Activated naive CD4-positive, alpha-beta T cell treated with anti-CD3 and anti-CD28 coated beads for 36 hours (primary cell): ENCODE measurements at regions not wholly inside any gene's neighbourhood (a gene's known extent, or its start where the extent isn't known, plus 50 kb on each side); places are given as distances from the start of the nearest gene placed in this dataset.

Experiments
- CTCF ChIA-PET: fragments of 350-600 bp; sonication (Branson Sonifier 250); formaldehyde crosslinking; loops from one replicate; lab custom pipeline; 2021; ENCODE audit warnings: antibody characterized with exemption; lab: Charles Lee
- DNase-seq: peaks from one replicate; pipeline ENCODE4 v3.0.0-alpha.2; 2020
- H3K27ac Mint-ChIP-seq: one replicate; pipeline ENCODE4 v1.8.0; 2021; ENCODE audit warnings: mild to moderate bottlenecking, mixed read lengths
- H3K27me3 Mint-ChIP-seq: one replicate; pipeline ENCODE4 v1.8.0; 2021; ENCODE audit warnings: low read depth, mixed read lengths
- H3K36me3 Mint-ChIP-seq: one replicate; pipeline ENCODE4 v1.8.0; 2021; ENCODE audit warnings: low read depth, mixed read lengths
- H3K4me1 Mint-ChIP-seq: one replicate; pipeline ENCODE4 v1.8.0; 2021; ENCODE audit warnings: low read depth, mixed read lengths
- H3K4me3 Mint-ChIP-seq: one replicate; pipeline ENCODE4 v1.8.0; 2021; ENCODE audit warnings: mild to moderate bottlenecking, moderate library complexity, mixed read lengths
- H3K9me3 Mint-ChIP-seq: one replicate; pipeline ENCODE4 v1.8.0; 2021; ENCODE audit warnings: mixed read lengths
- intact Hi-C: fragments of 100-400 bp; cut with micrococcal nuclease; formaldehyde crosslinking; loops from one replicate; pipeline ENCODE4 v1.15.1; 2023

DNA sequence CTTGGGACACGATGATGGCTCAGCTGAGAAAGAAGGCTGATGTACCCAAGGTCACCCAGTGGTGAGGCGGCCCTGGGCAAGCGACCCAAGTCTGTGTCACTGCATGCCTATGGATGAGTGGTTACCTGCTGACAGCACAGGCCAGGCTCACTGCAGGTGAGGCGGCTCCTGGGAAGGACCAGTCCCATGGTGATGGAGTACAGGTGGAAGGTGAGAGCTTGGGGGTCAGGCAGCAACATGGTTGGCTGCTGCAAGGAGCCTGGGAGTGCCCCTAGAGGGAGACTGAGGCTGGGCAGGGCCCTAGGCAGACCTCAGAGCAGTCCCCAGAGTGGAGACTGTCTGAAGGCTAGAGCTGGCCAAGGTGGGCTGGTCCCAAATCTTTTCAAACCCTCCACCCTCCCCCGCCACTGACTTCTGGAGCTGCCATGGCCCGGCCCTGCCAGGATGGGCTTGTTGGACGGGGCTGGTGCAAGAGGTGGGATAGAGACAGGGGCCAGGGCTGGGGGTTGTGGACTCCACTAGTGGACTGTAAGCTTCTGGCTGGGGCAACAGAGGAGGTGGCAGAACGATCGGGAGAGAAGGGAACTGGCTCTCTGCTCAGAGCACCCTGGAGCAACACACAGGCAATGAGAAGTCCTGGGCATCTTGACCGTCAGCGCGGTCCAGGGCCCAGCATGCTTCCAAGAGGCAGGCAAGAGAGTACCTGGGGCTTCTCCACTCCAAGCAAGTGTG, 72.5 kb upstream of the SLC6A11 start:
- Mint-ChIP-seq H3K36me3 (no peaks in the 10 kb centered on the region), H3K9me3 (no peaks in the 10 kb centered on the region), H3K27ac (no peak overlapping the region), H3K4me1 (peaks cover 7% of the 10 kb centered on the region), H3K27me3 (peaks cover 13% of the 10 kb centered on the region), H3K4me3 (no peak overlapping the region)
- CTCF ChIA-PET, result no interaction called here
- intact Hi-C loops, result no loop called here
- no peak for DNase-seq

DNA sequence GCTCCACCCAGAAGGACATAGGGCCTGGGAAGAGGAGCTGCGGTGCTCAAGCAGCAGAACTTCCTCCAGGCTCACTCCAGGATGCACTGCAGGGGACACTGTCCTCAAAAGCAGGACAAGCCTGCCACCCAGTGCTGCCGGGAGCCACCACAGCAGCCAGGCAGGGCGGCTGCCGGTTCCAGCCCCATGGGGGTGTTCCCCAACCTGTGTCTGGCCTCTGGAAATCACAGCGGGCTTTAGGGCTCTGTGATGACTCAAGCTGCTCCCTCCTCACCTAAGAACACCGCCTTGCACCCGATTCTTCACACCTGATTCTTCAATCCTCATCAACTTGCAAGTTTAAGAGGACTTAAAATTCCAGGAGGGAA, 71.9 kb upstream of the SLC6A11 start:
- Mint-ChIP-seq H3K4me3 (no peak overlapping the region), H3K27me3 (peaks cover 10% of the 10 kb centered on the region), H3K36me3 (no peaks in the 10 kb centered on the region), H3K9me3 (no peaks in the 10 kb centered on the region), H3K4me1 (peaks cover 1% of the 10 kb centered on the region), H3K27ac (no peak overlapping the region)
- intact Hi-C loops, result no loop called here
- CTCF ChIA-PET, result no interaction called here
- peak; percentile 47 for DNase-seq

DNA sequence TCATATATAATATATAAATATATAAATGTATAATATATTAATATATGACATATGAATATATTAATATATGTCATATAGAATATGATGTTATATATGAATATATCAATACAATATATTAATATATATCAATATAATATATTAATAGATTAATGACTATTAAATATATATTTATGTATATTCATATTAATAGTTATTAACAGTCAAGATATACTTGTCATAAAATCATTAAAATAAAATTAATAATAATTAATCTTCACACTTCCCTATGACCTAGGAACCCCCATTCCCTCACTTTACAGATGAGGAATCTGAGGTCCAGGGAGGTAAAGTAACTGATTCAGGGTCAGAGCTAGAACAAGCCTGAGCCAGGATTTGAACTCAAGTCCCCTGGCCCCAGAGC, 70.6 kb upstream of the SLC6A11 start:
- no peak overlapping the region for H3K4me3 Mint-ChIP-seq
- no peak for DNase-seq
- no peaks in the 10 kb centered on the region for H3K36me3 Mint-ChIP-seq
- no peaks in the 10 kb centered on the region for H3K9me3 Mint-ChIP-seq
- intact Hi-C loops, result no loop called here
- no peaks in the 10 kb centered on the region for H3K4me1 Mint-ChIP-seq
- no peak overlapping the region for H3K27ac Mint-ChIP-seq
- peaks cover 5% of the 10 kb centered on the region for H3K27me3 Mint-ChIP-seq
- CTCF ChIA-PET, result no interaction called here

DNA sequence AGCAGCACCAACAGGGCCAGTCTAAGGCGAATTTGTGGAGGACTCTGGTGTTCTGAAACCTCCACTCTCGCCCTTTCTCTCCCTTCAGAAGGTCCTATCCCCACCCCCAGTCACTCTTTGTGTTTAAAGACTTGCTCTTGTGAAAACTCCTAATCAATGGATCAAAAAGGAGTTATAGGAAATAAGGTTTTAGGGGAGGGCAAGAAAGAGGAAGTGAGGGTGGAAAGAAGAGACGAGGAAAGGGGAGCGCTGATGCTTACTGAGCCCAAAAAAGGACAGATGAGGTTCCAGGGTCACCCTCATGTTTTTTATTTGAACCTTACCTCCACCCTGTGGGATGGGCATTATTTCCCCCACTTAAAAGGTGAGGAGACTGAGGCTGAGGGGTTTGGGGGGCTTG, 70.0 kb upstream of the SLC6A11 start:
- H3K9me3 Mint-ChIP-seq, result no peaks in the 10 kb centered on the region
- no peaks in the 10 kb centered on the region for H3K4me1 Mint-ChIP-seq
- intact Hi-C loops, result no loop called here
- H3K27me3 Mint-ChIP-seq, result peaks cover 5% of the 10 kb centered on the region
- H3K27ac Mint-ChIP-seq, result no peak overlapping the region
- H3K36me3 Mint-ChIP-seq, result no peaks in the 10 kb centered on the region
- CTCF ChIA-PET, result interaction anchor here (2.6 kb wide), 1 partner anchor 12 kb away, joined by 8 read pairs; no protein-coding TSS in a partner anchor
- DNase-seq, result no peak
- no peak overlapping the region for H3K4me3 Mint-ChIP-seq

DNA sequence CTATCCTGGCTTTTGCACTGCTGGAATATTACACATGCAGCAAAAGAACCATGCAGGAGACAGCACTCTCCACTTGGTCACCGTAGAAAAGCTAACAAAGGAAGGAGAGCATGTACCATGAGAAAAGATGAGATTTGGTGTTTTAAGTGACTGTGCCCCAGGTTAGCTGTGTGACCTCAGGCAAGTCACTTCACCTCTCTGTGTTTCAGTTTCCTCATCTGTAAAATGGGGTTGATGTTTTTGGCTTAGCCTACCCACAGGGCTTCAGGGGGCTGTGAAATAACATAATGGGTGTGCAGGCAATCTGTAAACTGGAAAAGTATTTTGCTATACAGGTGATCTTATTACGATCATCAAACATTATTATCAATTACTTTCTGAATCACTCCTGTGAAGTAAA, 69.3 kb upstream of the SLC6A11 start:
- DNase-seq, result no peak
- intact Hi-C loops, result no loop called here
- no peaks in the 10 kb centered on the region for H3K9me3 Mint-ChIP-seq
- no peaks in the 10 kb centered on the region for H3K36me3 Mint-ChIP-seq
- no peak overlapping the region for H3K4me3 Mint-ChIP-seq
- no peaks in the 10 kb centered on the region for H3K4me1 Mint-ChIP-seq
- peaks cover 5% of the 10 kb centered on the region for H3K27me3 Mint-ChIP-seq
- H3K27ac Mint-ChIP-seq, result no peak overlapping the region
- CTCF ChIA-PET, result interaction anchor here (2.6 kb wide), 1 partner anchor 12 kb away, joined by 8 read pairs; no protein-coding TSS in a partner anchor

DNA sequence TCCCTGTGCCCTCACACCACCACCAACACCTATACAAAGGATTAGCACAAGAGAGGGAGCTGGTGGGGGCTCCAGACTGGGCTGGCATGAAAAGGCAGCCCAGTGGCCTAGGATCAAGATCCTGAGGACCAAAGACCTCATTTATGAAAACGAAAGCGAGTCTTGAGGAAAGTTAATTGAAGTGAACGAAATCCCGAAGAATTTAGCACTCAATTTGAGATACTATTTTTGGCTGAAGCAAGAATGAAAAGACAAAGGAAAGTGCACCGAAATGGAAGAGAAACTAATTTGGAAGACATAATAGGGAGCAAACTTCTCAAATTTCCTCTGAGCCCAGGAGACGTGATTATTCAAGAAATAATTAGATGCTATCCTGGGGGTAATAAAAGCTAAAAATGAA, 68.7 kb upstream of the SLC6A11 start:
- no peak overlapping the region for H3K27ac Mint-ChIP-seq
- CTCF ChIA-PET, result interaction anchor here (2.6 to 3.4 kb wide), 2 partner anchors 8 to 11 kb away, joined by 8 to 16 read pairs; no protein-coding TSS in a partner anchor

DNA sequence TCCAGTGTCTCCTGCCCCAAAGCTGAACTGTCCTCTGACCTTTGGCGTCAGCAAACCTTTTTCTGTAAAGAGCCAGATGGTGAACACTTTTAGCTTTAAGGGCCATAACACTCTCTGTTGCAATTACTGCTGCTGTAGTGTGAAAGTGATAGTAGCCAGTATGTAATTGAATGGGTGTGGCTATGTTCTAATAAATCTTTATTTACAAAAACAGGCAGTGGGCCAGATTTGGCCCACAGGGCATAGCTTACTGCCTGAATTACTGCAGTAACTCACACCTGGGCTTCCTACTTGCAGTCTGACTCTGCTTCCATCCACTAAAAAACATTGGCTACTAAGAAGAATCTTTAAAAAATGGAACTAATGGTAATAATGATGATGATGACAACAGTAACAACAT, 68.0 kb upstream of the SLC6A11 start:
- no peak for DNase-seq
- Mint-ChIP-seq H3K4me1 (no peaks in the 10 kb centered on the region), H3K27me3 (peaks cover 5% of the 10 kb centered on the region), H3K36me3 (no peaks in the 10 kb centered on the region), H3K9me3 (no peaks in the 10 kb centered on the region), H3K27ac (no peak overlapping the region), H3K4me3 (no peak overlapping the region)
- intact Hi-C loops, result no loop called here
- CTCF ChIA-PET, result interaction anchor here (2.6 to 3.4 kb wide), 2 partner anchors 9 to 10 kb away, joined by 8 to 16 read pairs; no protein-coding TSS in a partner anchor

More for the DNA sequence above, 68.7 kb upstream of the SLC6A11 start:
- intact Hi-C loops, result no loop called here
- H3K36me3 Mint-ChIP-seq, result no peaks in the 10 kb centered on the region
- H3K4me1 Mint-ChIP-seq, result no peaks in the 10 kb centered on the region
- H3K4me3 Mint-ChIP-seq, result no peak overlapping the region
- no peak for DNase-seq
- no peaks in the 10 kb centered on the region for H3K9me3 Mint-ChIP-seq
- peaks cover 5% of the 10 kb centered on the region for H3K27me3 Mint-ChIP-seq

DNA sequence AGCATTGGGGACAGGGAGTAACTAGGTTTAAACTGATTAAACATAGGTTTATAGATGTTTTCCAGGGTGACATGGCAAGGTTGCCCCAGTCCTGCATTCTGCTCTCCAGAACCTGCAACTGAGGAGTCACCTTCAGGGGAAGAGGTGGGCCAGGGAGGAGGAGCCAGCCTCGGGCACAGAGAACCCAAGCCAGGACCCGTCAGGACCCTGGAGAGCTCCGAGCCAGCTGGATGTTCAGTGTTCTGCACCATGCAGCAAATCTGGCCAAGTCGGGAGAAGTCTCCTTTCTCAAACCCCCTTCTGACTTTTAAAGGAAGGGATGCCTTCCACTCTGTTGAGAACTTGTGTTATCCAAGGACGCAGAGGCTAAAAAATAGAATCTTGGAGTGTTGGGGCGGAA, 62.1 kb upstream of the SLC6A11 start:
- CTCF ChIA-PET, result interaction anchor here (1.5 kb wide), 1 partner anchor 190 kb away, joined by 3 read pairs; no protein-coding TSS in a partner anchor
- Mint-ChIP-seq H3K4me3 (no peak overlapping the region), H3K27ac (no peak overlapping the region), H3K4me1 (peaks cover 6% of the 10 kb centered on the region), H3K36me3 (no peaks in the 10 kb centered on the region), H3K27me3 (peaks cover 22% of the 10 kb centered on the region), H3K9me3 (no peaks in the 10 kb centered on the region)
- intact Hi-C loops, result loop anchor here (5.0 to 10.0 kb wide), 2 partner anchors 292 to 581 kb away; no protein-coding TSS in a partner anchor
- DNase-seq, result peak; percentile 73

DNA sequence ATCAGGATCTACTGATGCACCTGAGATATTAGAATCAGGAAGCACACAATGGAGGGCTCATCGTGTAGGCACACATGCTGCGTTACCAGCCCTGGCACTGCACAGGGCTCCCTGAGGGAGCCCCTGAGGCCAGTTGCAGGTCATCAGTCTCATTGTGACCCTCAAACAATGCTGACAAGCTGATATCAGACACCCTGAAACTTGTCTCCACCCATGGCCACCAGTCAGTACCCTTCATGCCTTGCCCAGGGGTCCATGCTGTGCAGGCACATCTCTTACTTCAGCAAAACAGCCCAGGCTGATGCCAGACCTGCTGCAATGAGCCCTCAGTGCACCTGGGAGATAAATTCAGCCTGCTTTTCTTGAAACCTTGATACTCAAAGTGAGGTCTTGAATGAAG, 59.5 kb upstream of the SLC6A11 start:
- CTCF ChIA-PET, result interaction anchor here (0.5 to 3.6 kb wide), 5 partner anchors 17 to 242 kb away, joined by 3 to 21 read pairs (median 4); no protein-coding TSS in a partner anchor
- Mint-ChIP-seq H3K4me1 (peaks cover 6% of the 10 kb centered on the region), H3K4me3 (no peak overlapping the region), H3K27ac (no peak overlapping the region), H3K9me3 (no peaks in the 10 kb centered on the region), H3K27me3 (peaks cover 33% of the 10 kb centered on the region), H3K36me3 (no peaks in the 10 kb centered on the region)
- DNase-seq, result no peak
- intact Hi-C loops, result loop anchor here (10.0 kb wide), 1 partner anchor 578 kb away; no protein-coding TSS in a partner anchor

DNA sequence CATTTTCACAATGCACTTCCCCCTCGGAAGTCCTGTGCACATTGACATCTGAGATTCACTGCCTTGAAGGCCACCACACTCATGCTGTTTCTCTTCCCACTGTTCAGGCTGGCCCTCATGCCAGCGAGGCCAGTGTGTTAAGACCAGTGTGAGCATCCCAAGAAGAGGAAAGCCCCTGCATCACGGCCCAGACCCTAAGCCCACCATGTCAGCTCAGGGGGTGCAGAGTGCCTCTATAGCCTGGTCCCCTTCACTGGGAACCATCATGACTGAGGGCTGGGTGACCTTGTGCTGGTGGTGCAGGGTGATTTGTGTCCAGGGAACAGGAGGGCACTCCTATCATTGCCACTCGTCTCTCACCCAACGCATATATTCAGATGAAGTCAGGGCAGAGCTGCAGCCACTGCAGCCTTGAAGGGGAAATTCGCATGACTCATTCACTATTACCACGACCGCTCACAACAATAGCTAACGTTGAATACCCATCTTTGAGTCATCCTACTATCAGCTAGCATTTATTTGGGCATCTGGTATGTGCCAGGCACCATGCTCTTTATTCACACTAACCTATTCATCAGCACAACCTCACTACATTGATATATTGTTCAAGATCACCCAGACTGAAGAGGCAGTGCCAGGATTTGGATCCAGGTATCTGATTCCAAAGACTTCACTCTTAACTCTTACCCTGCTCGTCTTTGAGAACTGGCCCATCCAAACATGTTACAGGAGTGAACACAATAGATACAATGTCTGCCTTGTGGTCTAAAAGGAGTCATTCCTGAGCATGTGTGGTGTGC, 58.8 kb upstream of the SLC6A11 start:
- DNase-seq, result peak; percentile 30
- no peak overlapping the region for H3K4me3 Mint-ChIP-seq
- CTCF ChIA-PET, result interaction anchor here (1.1 to 4.3 kb wide), 11 partner anchors 8 to 303 kb away, joined by 3 to 26 read pairs (median 6); no protein-coding TSS in a partner anchor
- peaks cover 33% of the 10 kb centered on the region for H3K27me3 Mint-ChIP-seq
- peaks cover 6% of the 10 kb centered on the region for H3K4me1 Mint-ChIP-seq
- no peak overlapping the region for H3K27ac Mint-ChIP-seq
- no peaks in the 10 kb centered on the region for H3K36me3 Mint-ChIP-seq
- no peaks in the 10 kb centered on the region for H3K9me3 Mint-ChIP-seq
- intact Hi-C loops, result loop anchor here (10.0 kb wide), 1 partner anchor 578 kb away; no protein-coding TSS in a partner anchor

DNA sequence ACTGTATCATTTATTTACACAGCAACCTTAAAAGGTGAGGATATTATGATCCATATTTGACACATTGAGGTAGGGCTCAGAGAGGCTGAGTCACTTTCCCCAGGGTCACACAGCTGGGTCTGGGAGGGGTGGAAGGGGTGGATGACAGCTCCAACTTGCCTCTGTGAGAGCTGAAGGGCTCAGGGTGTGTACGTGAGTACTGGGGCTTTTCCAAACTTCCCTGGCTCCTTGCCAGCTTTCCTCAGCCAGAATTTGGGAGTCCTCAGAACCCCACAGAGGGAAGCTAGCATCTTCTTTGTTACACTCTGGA, 58.3 kb upstream of the SLC6A11 start:
- intact Hi-C loops, result loop anchor here (1.0 to 10.0 kb wide), 5 partner anchors 26 to 577 kb away; no protein-coding TSS in a partner anchor
- Mint-ChIP-seq H3K9me3 (no peaks in the 10 kb centered on the region), H3K4me3 (no peak overlapping the region), H3K27me3 (peaks cover 33% of the 10 kb centered on the region), H3K27ac (no peak overlapping the region), H3K4me1 (peaks cover 6% of the 10 kb centered on the region), H3K36me3 (no peaks in the 10 kb centered on the region)
- CTCF ChIA-PET, result interaction anchor here (0.9 to 4.3 kb wide), 14 partner anchors 9 to 302 kb away, joined by 3 to 26 read pairs (median 6); no protein-coding TSS in a partner anchor
- DNase-seq, result peak; percentile 37
